Bronchial epithelial cell (primary cell): ENCODE measurements at regions not wholly inside any gene's neighbourhood (a gene's known extent, or its start where the extent isn't known, plus 50 kb on each side); places are given as distances from the start of the nearest gene placed in this dataset.
A peak's percentile ranks its signal among the peaks of the same experiment; 100 is the strongest.
"Not testable (repeated sequence)": the region's sequence is repeated elsewhere in the genome, so short reads cannot be mapped to it uniquely, and the experiment has no call there.

Experiments used
- DNase-seq: peaks from one replicate; pipeline ENCODE4 v3.0.0-alpha.2; 2010; ENCODE audit warnings: low read depth
- FAIRE-seq: peaks from 2 replicates; lab custom pipeline; 2011; peaks lifted over from hg19 to GRCh38; lab: Jason Lieb, UNC
- H3K27me3 ChIP-seq: 2 replicates; pipeline ENCODE4 v1.5.1; 2011; ENCODE audit warnings: low read length; ENCODE audit not compliant: control insufficient read depth, insufficient read depth
- H3K36me3 ChIP-seq: 2 replicates; pipeline ENCODE4 v1.5.1; 2011; ENCODE audit warnings: low read length; ENCODE audit not compliant: control insufficient read depth, insufficient read depth
- H3K4me3 ChIP-seq: 2 replicates; pipeline ENCODE4 v1.5.1; 2011; ENCODE audit warnings: mild to moderate bottlenecking, low read depth, low read length, control low read depth
- CTCF ChIP-seq: IDR thresholded peaks from 2 replicates; pipeline ENCODE4 v1.5.1; 2011; ENCODE audit warnings: mild to moderate bottlenecking, moderate library complexity, low read length, control low read depth, inconsistent platforms; ENCODE audit not compliant: insufficient read depth, severe bottlenecking

- DNase-seq (no peak), FAIRE-seq (no peak)
- Histone ChIP-seq H3K27me3 (no peaks in the 10 kb centered on the region), H3K4me3 (no peak overlapping the region), H3K36me3 (no peaks in the 10 kb centered on the region)
- no peak for TF ChIP-seq CTCF
Observed at GRCh38 chr5:24208686-24209106, 436.1 kb downstream of the CDH10 start.

- no peaks in the 10 kb centered on the region for H3K36me3 ChIP-seq
- DNase-seq (no peak), FAIRE-seq (no peak)
Observed at GRCh38 chr5:24215114-24215513, 429.7 kb downstream of the CDH10 start.

GRCh38 chr5:24222876-24223275 lies 421.9 kb downstream of the CDH10 start:
- H3K36me3 ChIP-seq, result no peaks in the 10 kb centered on the region
- no peak overlapping the region for H3K4me3 ChIP-seq
- no peak for TF ChIP-seq CTCF
- no peak for FAIRE-seq
- DNase-seq, result no peak
- no peaks in the 10 kb centered on the region for H3K27me3 ChIP-seq

More at GRCh38 chr5:24215114-24215513, 429.7 kb downstream of the CDH10 start:
- Histone ChIP-seq H3K27me3 (no peaks in the 10 kb centered on the region), H3K4me3 (no peak overlapping the region)
- TF ChIP-seq CTCF, result no peak

- no peak for TF ChIP-seq CTCF
- no peaks in the 10 kb centered on the region for H3K36me3 ChIP-seq
- FAIRE-seq (no peak), DNase-seq (peak; percentile 1)
- no peaks in the 10 kb centered on the region for H3K27me3 ChIP-seq
- H3K4me3 ChIP-seq, result no peak overlapping the region
Observed at GRCh38 chr5:24225051-24225450, 419.7 kb downstream of the CDH10 start.

- FAIRE-seq (no peak), DNase-seq (no peak)
- H3K36me3 ChIP-seq, result no peaks in the 10 kb centered on the region
- no peak overlapping the region for H3K4me3 ChIP-seq
- no peaks in the 10 kb centered on the region for H3K27me3 ChIP-seq
- TF ChIP-seq CTCF, result no peak
Observed at GRCh38 chr5:24226479-24226878, 418.3 kb downstream of the CDH10 start.

GRCh38 chr5:24227881-24228280 lies 416.9 kb downstream of the CDH10 start:
- not testable (repeated sequence) for FAIRE-seq, H3K36me3 ChIP-seq, H3K4me3 ChIP-seq, H3K27me3 ChIP-seq, DNase-seq
